ENCODE measurements at regions not wholly inside any gene's neighbourhood (a gene's known extent, or its start where the extent isn't known, plus 50 kb on each side); places are given as distances from the start of the nearest gene placed in this dataset.

- TF ChIP-seq CTCF (IDR thresholded peaks at IDR 0.05; ENCODE audit: poor library complexity) (no peak), EZH2 (IDR thresholded peaks at IDR 0.05; ENCODE audit: borderline replicate concordance) (no peak), EZH2phosphoT487 (IDR thresholded peaks at IDR 0.05; ENCODE audit: low read depth, severe bottlenecking, unreplicated experiment) (no peak)
Measured at GRCh38 chr11:69884751-69885150, 65.5 kb upstream of the FGF3 start.

Data from hepatocyte (in vitro differentiated cells).